Vagina (tissue), 2 donors: ENCODE measurements at regions not wholly inside any gene's neighbourhood (a gene's known extent, or its start where the extent isn't known, plus 50 kb on each side); places are given as distances from the start of the nearest gene placed in this dataset.

Source experiments
- POLR2A ChIP-seq, 2 donors: fragments of 450-650 bp; IDR thresholded peaks; one replicate each; pipeline ENCODE4 v1.6.1; 2017; ENCODE audit warnings: antibody characterized with exemption in 2 of 2, mild to moderate bottlenecking in 2 of 2, moderate library complexity in 2 of 2
- POLR2AphosphoS5 ChIP-seq, 2 donors: sonication (generic); formaldehyde crosslinking; IDR thresholded peaks; one replicate each; pipeline ENCODE4 v1.9.0; 2017; ENCODE audit warnings: antibody characterized with exemption in 2 of 2, mild to moderate bottlenecking in 2 of 2, low read depth in 1 of 2; ENCODE audit not compliant: insufficient read depth in 1 of 2
- TF ChIP-seq, protein P1 (sequence below), 3 experiments: fragments of 450-650 bp in 2 of 3; fragments of 200-600 bp in 1 of 3; sonication (generic) in 1 of 3; IDR thresholded peaks; one replicate each; pipeline ENCODE4 v1.5.1; 2017 to 2019; ENCODE audit warnings: antibody characterized with exemption in 3 of 3, mild to moderate bottlenecking in 2 of 3, moderate library complexity in 2 of 3

GRCh38 chr20:11017446-11017845 is 343.6 kb upstream of the JAG1 start:
- TF ChIP-seq POLR2AphosphoS5 (IDR thresholded peaks at IDR 0.05; ENCODE audit: insufficient read depth in 1 of 2, low read depth in 1 of 2) (no peak), POLR2A (IDR thresholded peaks at IDR 0.05) (no peak)
- TF ChIP-seq, protein P1, sequence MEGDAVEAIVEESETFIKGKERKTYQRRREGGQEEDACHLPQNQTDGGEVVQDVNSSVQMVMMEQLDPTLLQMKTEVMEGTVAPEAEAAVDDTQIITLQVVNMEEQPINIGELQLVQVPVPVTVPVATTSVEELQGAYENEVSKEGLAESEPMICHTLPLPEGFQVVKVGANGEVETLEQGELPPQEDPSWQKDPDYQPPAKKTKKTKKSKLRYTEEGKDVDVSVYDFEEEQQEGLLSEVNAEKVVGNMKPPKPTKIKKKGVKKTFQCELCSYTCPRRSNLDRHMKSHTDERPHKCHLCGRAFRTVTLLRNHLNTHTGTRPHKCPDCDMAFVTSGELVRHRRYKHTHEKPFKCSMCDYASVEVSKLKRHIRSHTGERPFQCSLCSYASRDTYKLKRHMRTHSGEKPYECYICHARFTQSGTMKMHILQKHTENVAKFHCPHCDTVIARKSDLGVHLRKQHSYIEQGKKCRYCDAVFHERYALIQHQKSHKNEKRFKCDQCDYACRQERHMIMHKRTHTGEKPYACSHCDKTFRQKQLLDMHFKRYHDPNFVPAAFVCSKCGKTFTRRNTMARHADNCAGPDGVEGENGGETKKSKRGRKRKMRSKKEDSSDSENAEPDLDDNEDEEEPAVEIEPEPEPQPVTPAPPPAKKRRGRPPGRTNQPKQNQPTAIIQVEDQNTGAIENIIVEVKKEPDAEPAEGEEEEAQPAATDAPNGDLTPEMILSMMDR (IDR thresholded peaks at IDR 0.05), result no peak
